ENCODE measurements at regions not wholly inside any gene's neighbourhood (a gene's known extent, or its start where the extent isn't known, plus 50 kb on each side); places are given as distances from the start of the nearest gene placed in this dataset.

DNA sequence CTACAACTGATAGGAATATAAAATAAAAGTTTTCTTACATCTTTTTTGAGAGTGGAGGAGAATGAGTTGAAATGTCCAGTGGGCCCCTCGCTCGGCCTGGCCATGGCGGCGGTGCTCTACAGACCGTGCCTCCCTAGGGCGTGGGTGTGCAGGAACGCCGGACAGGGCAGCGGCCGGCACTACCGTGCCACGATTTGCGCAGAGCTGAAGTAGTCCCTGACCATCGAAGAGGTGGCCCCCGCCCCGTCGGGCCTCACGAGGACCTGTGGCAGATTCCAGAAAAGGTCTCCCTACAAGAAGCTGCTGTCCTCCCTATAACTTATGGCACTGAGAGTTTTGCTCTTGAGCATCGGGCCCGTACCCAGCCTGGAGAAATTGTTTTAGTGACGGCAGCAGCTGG, 228.9 kb upstream of the ARHGAP24 start:
- TF ChIP-seq POLR2AphosphoS5 (IDR thresholded peaks at IDR 0.05) (no peak), POLR2A (IDR thresholded peaks at IDR 0.05; ENCODE audit: low read depth) (no peak)

All from esophagus muscularis mucosa (tissue), 2 donors.